NCI-H2171 treated with DMSO at 0.1 percent for 48 hours (cell line): ENCODE measurements at regions not wholly inside any gene's neighbourhood (a gene's known extent, or its start where the extent isn't known, plus 50 kb on each side); places are given as distances from the start of the nearest gene placed in this dataset.
"Not testable (repeated sequence)": the region's sequence is repeated elsewhere in the genome, so short reads cannot be mapped to it uniquely, and the experiment has no call there.

ENCODE experiments used
- DNase-seq: peaks from one replicate; lab custom pipeline; 2025; lab: John Stamatoyannopoulos, UW

DNA sequence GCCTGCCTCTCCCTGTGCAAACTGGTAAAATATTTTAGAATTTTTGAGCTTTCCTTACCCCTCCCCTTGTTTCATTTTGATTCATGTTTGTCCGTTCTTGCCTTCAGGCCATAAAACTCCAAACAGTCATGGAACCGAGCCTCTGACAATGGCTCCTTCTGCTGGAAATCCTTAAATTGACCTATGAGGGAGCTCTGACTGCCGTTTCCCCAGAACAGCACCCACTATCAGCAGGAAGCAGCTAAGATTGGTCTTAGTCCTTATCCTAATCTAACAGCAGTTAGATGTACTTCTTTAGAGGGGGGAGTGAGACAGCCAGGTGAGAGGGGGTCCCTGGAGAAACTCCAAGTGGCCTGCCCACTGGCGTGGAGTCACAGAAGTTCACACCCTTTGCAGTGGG lies 106.7 kb downstream of the FAM174A start:
- DNase-seq: no peak

DNA sequence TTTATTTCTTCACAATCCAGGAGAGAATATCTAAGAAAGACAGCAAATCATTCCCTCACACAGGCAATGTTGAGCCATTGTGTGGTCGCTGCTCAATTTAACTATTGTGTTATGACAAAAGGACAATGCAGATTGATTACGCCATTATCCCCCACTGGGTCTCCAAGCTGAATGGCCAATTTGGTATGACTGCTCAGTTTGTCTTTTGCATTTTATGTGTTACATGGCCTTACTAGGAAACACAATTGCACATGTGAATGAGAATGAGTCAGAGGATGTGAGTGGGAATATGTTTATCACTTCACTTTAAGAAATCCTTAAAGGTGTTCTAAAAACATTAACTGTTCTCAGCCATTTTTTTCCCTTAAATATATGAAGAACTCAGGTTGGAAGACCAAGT lies 108.3 kb downstream of the FAM174A start:
- no peak for DNase-seq

DNA sequence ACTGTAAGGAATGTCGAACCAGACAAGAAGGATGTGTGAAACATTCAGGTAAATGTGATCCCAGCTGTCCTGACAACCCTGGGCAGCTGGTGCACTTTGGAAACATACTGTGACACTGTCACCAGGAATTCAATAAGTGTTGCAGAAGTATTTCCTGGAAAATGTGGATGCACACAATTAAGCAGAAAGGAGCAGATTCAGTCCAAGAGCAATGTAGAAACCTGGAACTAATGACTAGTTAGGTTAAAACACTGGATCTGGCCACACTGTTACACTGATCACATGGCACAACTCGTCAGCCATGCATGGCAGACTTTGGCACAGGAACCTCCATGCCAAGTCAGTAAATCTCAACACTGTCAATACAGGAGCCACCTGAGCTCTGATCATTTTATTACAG lies 109.0 kb downstream of the FAM174A start:
- DNase-seq: no peak

DNA sequence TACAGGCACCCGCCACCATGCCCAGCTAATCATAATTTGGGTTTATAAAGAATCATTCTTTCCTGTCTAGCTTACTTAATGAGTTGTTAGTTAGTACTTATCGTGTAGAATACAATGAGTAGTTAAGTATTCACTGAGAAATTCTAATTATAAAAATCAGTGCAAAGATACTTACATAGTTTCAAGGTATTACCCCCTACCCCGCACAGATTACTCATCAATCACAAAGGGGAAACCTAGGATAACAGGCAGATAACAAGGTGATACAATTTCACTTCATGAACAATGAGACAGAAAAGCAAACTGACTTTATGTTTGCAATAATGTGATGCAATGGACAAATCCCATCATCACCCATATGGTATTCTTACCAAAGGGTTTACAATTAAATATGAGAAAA lies 109.6 kb downstream of the FAM174A start:
- no peak for DNase-seq

DNA sequence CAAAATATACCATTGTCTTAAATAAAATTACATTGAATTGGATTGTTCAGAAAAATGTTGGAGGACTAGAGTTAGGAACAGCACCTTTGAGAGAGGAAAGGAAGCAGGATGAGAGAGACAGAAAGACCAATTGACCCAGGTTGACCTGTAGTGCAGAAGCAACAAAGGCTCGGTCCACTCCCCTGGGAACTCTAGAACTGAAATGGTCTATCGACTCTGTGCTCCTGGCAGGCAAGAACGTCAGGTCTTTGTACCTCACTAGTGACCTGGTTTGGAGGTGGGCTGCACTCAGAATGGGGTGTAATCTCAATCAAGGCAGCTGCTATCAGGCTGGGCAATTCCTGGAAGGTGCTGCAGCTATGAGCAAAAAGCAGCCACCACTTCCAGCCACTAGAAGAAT lies 110.8 kb downstream of the FAM174A start:
- no peak for DNase-seq

DNA sequence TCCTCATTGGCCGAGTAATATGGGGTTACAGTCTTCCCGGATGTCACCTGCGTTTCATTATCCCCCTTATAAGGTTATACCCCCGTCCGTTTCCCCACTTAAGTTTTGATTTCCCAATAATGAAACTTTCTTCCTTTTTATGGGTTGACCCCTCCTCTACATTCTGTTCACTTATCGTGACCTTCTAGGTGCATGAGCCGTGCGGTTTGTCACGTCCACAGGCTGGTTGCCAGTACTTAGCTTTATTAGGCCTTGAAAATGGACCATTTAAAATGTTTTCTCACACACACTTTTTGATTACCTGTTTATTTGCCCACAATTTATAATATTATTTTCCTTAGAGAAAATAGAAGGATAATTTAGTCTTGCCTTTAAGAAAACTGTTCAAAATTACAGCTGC lies 111.5 kb downstream of the FAM174A start:
- DNase-seq: no peak

DNA sequence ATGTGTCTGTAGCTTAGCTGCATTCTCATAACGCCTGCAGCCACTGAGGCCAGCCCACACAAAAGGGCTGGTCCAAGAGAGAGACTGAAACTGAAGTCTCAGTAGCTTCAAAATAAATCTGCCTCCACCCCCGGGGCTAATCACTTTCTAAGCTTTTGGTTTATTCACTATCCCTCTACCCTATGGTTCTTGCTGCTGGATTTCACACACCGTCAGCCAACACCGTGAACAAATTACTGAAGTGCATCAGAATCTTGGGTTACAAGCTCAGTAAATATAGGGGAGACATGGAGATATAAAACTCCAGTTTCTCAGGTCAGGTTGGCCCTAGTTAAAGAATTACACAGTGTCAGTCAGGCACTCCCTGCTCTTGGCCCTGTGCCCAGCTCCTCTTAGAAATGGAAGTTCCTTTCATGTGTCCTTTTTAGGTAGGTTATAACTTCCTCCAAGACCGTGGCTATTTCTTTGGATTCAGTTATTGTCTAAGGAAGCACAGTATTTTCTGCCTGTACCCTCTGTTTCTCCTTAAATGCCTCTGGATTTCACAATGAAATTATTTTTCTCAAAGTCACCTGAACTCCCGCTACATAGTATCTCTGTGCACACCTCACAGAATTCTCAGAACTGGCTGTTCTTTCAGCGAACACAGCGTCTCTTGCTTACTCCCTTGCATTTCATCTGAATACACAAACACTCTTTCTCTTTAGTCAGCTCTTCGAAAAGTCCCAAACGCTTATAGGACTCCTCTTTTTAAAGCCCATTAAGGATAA lies 112.5 kb downstream of the FAM174A start:
- DNase-seq: peak; percentile 26

DNA sequence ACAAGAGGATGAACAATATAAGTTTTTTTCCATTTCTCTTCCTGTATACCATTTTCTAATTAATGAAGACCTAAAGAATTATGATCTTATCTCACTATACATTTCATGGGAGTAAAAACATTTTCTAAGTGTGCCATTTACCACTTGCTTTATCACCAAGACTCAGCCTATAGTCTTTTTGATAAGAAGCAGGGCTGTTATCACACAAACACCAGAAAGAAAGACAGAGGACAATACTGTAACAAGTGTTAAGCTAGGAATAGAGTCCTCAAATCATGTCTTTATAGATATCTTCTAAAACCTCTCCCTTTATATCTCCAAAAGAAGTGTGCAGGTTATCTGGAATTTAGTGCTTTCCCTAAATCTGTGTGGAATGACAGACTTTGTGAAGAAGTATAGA lies 119.7 kb downstream of the FAM174A start:
- DNase-seq: no peak

DNA sequence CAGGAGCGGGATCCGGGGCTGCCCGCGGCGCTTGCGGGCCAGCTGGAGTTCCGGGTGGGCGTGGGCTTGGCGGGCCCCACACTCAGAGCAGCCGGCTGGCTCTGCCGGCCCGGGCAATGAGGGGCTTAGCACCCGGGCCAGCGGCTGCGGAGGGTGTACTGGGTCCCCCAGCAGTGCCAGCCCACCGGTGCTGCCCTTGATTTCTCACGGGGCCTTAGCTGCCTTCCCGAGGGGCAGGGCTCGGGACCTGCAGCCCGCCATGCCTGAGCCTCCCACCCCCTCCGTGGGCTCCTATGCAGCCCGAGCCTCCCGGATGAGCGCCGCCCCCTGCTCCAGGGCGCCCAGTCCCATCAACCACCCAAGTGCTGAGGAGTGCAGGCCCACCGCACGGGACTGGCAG lies 121.6 kb downstream of the FAM174A start:
- DNase-seq: not testable (repeated sequence)

DNA sequence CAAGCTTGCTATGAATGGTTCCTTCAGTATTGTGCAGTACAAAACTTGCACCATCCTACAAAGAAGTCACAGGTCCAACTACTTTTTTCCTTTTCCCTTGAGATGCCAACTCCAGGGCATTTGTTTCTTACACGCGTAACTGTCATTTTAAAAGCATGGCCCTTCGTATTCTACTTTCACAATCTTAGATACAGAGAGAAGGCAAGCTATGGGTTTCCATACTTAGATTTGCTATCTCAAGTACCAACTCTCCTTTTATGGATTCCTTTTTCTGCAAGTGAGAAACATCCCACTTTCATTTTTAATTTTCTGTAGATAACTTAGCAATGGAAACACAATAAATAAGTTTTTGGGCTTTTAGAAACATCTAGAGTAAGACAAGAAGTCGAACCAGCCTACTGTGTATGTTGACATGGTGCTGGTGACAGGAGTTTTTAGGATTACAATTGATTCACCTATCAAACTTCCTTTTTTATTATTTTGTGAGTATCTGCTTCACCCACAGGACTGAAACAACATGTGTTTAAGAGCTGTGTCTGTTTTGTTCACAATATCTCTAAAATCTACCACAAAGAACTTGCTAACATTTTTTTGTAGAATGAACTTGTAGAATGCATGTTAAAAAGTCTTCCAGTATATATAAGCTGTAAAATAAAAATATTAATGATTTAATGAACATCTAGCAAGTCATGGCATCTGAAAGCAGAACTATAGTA lies 124.1 kb downstream of the FAM174A start:
- no peak for DNase-seq

DNA sequence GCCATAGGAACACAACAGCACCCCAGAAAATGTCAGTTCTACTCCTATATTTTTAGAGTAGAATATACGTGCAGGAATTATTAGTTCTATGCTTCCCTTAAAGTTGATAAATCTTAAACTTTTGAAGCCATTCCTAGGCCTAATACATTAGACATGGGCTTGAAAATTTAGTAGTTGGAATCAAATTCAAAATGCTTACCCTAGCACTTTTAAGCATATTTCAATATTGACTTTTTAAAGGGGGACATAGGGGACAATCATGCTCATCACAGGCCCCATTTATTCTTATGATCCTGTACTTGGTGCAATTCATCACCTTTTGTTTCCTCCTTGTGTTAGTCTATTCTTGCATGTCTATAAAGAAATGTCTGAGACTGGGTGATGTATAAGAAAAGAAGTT lies 129.0 kb downstream of the FAM174A start:
- no peak for DNase-seq

DNA sequence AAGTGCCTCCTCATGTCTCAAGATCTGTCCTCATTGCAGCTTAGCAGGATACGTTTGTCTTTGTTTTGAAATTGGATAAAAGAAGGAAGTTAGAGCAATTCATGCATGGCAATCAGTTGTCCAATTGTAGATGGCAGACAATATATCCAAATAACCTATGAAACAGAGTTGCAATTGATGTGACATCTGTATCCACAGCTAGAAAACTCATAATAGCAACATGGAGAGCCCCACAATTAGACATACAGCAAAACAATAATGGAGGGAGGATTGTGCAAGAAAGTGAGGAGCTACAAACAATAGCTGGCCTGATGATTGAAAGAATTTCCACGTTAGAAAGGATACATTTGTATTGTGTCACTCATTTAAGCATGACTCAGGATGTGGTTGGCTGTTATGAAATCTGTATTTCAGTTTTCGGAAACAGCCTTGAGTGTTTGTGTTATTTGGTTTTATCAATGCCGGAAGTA lies 132.0 kb downstream of the FAM174A start:
- no peak for DNase-seq

DNA sequence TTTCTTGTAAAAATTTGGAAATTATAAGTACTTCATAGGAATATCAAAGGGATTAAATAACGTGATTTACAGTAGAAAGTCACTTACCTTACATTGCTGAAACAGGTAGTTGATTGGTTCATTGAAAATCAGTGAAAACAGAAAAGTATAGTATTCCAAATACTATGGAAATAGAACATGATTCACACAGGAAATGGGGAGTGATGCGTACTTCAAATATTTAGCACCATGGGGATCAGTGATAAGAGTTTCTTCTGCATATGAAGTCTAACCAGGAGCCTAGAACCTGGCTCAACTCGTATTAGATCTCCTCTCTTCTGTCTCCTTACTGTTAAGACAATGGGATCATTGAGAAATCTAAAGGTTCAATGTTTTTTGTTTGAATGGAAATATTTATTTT lies 133.3 kb downstream of the FAM174A start:
- DNase-seq: no peak

DNA sequence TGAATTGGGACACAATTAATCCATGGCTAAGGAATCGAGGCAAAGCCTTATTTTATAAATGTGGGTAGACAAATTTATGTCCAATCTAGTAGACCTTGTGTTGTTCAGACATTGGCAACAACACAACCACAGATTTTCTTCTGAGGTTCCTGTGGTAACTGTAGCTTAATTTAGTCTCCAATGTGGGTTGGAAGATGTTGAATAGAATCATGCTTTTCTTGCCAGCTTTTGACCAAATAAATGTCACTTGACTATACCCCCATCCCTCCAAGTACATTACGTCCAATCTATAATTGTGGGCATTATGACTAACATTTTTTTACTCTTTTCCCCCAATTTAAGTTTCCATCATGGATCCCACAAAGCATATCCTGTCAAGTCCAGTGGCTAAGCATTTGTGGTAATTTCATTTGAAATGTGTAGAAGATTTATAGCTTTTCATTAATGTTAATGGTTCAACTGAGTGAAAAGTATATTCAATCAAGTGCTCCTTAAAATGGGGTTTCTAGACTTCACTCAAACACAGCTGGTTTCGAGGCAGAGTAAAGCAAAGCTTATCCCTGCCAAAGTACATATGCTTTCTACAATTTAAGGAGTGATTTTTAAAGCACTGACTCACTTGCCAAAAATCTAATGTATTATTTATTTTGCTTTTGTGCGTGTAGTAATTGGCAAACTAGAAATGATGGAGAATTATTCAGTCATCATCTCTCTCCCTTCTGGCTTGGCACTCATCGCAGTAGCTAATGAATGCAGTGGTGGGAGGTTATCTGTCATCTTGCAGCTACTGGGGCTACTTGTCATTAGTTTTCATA lies 141.8 kb downstream of the FAM174A start:
- DNase-seq: no peak

DNA sequence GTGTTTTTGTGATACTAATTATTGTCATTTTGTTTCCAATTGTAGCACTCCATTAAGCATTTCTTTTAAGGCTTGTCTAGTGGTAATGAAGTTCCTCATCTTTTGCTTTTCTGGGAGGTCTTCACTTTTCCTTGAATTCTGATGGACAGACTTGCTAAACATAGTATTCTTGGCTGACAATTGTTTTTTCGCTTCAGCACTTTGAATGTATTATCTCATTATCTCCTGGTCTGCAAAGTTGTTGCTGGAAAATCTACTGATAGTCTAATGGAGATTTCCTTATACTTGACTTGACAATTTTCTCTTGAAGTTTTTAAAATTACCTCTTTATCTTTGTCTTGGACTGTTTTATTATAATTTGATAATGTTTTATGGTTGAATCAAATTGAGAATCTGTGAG lies 147.5 kb downstream of the FAM174A start:
- no peak for DNase-seq

DNA sequence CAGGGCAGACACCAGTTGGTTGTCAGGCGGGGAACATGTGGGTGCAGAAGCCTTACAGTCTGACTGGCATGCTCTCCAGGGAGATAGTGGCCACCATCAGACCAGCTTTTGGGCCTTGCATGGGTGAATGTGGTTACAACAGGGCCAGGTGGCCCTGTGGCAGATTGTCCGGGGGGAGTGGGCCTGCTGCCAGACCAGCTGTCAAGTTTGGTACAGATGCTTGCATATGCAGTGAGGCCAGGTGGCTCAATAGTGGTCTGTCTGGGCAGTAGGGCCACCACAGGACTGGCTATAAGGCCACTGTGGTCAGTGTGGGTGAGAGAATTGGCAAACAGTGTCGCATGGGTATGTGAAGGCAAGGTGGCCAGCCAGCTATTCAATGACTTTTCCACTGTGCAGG lies 148.7 kb downstream of the FAM174A start:
- no peak for DNase-seq

DNA sequence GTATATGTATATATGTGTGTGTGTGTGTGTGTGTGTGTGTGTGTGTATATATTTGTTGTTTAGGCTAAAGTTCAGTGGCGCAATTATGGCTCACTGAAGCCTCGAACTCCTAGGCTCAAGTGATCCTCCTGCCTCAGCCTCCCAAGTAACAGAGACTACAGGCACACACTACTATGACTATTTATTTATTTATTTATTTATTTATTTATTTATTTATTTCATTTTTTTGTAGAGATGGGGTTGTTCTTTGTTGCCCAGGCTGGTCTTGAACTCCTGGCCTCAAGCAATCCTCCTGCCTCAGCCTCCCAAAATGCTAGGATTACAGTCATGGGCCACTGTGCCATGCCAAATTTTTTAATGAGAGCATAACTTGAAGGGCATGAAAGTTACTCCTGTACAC lies 149.9 kb downstream of the FAM174A start:
- DNase-seq: not testable (repeated sequence)

DNA sequence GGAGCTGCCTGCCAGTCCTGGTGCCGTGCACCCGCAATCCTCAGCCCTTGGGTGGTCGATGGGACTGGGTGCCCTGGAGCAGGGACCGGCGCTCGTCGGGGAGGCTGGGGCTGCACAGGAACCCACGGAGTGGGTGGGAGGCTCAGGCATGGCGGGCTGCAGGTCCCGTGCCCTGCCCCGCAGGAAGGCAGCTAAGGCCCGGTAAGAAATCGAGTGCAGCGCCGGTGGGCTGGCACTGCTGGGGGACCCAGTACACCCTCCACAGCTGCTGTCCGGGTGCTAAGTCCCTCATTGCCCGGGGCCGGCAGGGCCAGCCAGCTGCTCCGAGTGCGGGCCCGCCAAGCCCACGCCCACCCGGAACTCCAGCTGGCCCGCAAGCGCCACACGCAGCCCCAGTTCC lies 153.7 kb downstream of the FAM174A start:
- not testable (repeated sequence) for DNase-seq

DNA sequence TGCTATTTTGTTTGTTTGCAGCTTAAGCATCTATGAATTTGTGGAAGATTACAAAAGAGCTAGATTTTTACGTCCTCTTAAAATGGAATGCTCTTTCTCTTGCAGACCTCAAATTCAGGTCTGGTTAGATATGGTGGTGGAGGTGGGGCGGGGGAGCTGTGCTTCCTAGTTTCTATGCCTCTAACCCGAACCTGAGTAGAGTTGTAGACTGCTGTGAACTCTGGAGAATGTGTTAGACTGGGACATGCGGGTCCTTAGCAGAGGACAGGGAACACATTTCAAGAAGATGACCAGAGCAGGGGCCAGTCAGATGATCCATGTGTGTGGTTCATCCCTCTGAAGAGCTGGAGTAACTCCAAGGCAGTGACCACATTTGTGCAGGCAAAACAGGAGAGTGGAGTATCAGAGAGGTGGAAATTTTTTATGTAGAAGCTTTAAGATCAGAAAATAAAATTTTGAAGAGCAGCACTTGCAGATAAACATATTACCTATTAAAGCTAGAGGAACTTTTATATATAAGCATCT lies 154.9 kb downstream of the FAM174A start:
- DNase-seq: no peak

DNA sequence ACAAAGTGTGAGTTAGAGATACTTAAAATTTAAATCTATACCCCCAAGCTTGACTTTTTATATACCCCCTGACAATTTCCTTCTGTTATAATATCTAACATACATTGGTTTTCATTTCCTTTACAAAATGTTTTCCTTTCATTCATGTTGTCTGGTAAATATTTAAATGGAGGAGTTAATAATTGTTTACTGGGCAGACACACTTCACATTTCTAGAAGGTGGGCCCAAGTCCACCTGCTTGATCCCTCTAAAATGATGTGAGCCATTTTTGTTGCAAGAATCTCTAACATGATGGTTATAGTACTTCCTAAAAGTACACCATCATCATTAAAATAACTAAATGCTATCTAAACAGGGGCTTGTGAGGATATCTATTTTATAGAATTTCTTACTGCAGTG lies 155.9 kb downstream of the FAM174A start:
- DNase-seq: no peak

DNA sequence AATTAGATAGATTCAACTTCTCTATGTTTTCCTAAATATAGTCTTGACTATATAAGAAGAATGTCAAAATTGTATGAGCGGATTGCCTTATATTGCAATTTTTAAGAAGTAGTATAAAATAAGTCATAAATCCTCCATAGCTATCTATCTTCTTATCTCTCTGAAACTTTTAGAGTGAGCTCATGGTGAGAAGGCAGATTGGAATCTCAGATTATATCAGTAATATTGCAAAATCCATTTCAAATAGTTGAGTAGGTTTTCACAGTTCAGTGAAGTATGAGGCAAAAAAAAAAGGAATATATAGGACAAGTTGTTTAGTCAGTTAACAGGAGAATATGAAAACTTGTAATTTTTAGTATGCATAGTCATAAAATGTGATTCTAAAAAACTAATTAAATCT lies 156.4 kb downstream of the FAM174A start:
- DNase-seq: no peak

DNA sequence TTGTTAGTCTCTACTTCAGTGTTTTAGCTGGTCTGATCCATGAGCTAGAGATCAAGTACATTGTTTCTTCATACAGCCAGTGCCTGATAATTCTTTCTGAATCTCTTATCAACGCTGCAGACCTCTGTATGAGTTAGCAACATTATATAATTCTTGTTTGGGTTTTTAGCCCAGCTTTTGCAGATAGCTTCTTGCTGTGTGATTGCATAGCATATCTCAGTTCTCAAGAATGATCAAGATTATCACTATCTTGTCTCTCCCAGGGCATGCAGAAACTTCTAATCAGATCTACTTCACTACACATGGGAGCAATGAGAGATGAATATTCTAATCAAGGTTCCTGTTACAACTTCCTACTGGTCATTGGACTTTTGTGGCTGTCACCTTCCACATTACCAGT lies 158.3 kb downstream of the FAM174A start:
- no peak for DNase-seq

DNA sequence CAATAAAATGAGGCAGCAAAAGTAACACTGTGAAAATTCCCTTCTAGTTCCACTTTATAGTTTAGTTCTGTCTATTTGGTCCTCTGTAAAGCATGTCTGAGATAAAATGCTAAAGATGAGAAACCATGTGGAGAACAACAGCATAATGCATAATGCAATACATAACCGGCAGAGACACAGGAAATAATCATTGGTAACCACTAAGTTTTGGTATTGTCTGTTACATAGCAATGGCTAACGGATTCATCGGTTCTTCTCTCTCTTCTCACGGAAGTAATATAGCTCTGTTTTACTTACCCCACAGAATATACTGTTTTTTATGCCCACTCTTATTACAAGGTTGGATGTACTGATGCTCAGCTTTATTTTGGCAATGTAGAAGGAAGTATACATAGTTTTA lies 158.9 kb downstream of the FAM174A start:
- no peak for DNase-seq
